ENCODE measurements at regions not wholly inside any gene's neighbourhood (a gene's known extent, or its start where the extent isn't known, plus 50 kb on each side); places are given as distances from the start of the nearest gene placed in this dataset.

GRCh38 chr17:69723316-69723715 lies 308.8 kb downstream of the MAP2K6 start:
- DNase-seq = no peak

GRCh38 chr17:69723741-69724140 lies 309.2 kb downstream of the MAP2K6 start:
- DNase-seq = no peak

GRCh38 chr17:69724238-69724637 lies 309.7 kb downstream of the MAP2K6 start:
- no peak for DNase-seq

GRCh38 chr17:69725146-69725545 lies 310.6 kb downstream of the MAP2K6 start:
- DNase-seq = no peak

DNA sequence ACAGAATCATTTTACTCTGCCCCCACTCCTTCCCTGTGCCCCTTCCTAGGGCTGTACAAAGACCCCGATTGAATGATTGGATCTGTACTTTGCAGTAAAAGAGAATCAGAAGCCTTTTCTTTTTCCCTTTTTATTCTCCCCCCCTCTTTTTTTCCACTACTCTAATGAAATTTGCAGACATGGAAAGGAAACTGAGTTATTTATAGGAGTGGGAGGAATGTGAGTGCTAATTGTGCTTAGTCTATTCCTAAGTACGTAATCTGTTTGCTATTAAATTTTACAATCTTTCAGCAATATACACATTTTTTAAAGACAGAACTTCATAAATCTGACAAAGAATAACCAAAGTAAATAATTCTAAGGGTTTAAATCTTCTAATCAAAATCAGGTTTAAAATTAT lies 314.3 kb downstream of the MAP2K6 start:
- no peak for DNase-seq

DNA sequence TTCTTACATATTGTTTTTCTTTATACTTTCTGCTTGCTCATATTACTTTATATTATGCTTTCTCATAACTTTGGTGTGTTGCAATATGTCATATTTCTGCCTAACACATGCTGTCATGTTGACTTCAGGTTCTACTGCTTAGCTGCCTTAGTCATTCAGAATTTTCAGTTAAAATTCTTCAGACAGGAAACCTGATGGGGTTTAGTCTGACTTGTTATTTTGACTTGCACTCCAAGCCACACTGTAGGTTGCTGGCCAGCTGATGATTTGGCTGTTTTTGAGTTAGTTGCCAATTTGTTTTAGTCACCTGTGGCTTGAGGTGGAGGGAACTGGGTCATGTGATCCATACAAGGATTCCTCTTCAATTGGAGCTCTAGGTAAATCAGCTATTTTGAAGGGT lies 315.4 kb downstream of the MAP2K6 start:
- DNase-seq = no peak

DNA sequence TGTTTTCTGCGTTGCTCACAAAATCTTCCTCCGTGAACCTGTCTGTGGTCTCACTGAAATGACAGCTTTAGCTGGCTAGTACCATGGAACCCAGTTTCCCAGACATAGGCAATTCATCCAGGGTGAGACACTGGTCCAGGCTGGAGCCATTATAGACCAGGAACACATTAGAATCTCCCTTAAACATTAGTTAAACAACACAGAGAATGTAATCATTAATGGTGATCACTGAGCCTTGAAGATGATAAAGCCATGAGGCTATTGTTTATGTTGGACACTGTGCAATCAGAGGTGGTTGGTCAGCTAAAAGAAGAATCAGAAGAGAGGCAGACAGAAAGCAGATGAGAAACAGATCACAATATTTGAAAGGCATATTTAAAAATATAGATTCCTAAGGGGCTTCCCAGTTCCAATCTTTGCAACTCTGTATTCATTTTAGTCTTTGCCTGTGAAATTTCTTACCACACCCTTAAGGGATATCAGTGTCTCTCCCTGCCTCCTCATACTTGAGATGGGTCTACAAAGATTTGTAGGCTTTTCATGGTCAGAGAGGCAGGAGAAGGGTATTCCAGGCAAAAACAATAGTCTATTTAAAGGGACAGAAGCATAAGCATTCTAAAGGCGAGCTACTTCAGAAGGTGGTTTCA lies 317.9 kb downstream of the MAP2K6 start:
- no peak for DNase-seq

- DNase-seq = no peak
These were observed 318.9 kb downstream of the MAP2K6 start for GRCh38 chr17:69733171-69734012.

DNA sequence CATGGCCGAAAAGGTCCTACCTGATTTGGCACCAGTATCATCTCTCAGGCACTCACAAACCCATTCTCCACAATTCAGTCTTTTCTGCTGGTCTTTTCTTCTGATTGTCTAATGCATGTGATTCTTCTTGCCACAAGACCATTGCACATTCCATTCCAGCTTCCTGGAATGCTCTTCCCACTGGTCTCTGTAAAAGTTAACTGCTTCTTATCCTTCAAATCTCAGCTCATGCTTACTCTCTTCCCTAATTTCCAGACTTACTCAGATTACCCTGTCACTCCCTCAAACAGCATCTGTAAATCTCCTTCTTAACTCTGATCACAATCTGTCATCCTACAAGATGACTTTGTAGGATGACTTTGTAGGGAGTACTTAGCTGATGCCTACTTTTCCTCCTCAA lies 320.2 kb downstream of the MAP2K6 start:
- DNase-seq = no peak

GRCh38 chr17:69735285-69735684 lies 320.8 kb downstream of the MAP2K6 start:
- DNase-seq = no peak

- DNase-seq = no peak
These were observed 328.6 kb downstream of the MAP2K6 start for GRCh38 chr17:69743091-69743490.

DNA sequence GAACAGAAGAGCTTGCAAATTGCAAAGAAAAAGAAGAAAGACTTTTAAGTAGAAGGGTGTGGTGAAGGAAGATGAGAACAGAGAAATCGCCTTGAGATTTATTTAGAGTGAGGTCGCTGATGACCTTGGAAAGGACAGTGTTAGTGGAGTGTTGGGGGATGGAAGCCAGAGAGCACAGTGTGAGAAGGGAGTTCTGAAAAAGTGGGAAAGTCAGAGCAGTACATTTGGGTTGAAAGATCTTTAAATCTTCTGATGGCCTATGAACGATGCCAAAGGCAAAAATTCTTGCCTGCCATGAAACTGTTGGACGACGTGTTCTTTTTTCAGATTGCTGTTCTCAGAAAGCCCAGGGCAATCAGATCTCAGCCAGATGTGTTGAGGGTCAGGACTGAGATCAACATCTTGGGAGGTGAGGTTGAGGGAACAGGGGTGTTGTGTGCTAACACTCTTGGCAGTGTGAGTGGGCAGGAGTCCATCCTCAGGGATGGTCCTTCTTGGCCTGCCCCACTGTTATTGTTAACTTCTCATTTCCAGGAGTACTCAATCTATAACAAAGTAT lies 330.1 kb downstream of the MAP2K6 start:
- no peak for DNase-seq

DNA sequence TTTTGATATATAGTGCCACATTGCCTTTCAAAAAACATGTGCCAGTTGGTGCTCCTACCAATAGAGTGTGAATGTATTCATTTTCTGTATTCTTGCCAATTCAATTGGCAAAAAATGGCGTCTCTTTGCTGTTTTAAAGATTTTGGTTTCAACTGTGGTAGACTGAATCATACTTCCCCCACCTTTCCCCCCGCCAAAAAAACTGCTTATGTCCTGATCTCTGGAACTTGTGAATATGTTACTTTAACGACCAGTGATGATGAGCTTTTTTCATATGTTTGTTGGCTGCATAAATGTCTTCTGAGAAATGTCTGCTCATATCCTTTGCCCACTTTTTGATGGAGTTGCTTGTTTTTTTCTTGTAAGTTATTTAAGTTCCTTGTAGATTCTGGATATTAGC lies 325.1 kb upstream of the KCNJ16 start:
- no peak for DNase-seq

DNA sequence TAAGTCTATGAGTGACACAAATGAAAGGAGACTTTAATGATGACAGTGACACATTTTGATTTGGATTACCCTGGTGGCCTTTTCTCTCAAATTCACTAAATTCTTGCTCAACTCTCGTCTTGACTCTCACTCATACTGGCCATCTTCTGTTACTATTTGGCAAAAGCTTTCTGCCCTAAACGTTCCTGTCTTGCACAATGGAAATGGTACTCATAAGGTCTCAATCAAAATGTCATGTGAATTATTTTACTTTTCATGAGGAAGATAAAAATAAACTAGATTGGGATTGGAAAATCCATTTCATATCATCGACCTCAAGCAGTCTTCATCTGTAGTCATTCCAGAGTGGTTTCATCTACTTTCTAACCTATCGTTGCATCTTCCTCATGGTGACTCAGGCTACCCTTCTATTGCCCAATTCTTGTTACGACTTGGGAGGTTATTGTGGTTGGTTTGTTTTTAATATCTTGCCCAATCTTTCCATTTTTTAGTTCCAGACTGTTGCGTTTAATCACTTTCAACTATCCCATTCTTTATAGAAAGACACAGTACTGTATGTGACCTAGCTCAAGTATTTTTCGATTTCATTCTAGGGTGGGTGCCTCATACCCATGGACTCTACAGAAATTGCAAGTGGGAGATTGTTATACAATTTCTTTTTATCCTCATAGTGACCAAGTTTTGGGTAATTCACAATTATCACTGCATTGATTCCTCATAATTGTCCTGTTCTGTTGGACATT lies 317.2 kb upstream of the KCNJ16 start:
- peak; percentile 89 for DNase-seq

DNA sequence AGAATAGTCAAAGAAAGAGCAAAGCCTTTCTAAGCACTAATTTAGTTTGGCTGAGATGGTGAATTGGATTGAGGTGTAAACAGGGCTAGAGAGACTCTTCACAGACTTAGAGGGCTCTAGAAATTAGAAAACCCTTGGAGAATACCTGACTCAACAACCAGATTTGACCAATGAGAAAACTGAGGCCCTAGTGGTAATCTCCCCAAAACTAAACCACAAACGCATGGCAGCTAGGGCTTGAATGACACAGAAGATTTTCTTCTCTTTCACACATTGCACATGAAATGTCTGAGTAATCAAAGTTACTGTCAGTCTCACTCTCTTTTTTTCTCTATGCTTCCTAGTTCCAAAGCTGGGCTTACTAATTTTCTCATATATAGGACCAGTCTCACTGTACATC lies 314.5 kb upstream of the KCNJ16 start:
- DNase-seq = peak; percentile 44

DNA sequence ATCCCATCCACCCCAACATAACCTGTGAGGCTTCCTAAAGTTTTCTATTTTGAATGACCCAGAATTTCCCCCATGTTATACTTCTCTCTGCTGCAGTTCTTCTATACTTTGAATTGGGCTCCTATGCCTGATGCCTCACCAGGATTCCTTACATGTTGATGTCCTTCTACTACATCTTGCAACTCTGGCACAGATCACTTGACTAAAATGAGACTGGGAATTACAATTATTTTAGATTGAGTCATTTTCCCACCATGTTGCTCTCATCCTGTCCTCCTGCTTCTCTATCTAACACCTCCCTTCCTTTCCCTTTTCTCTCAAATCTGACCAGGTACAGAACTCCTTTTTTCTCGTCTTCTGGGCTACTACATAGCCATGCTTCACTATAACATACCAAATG lies 314.0 kb upstream of the KCNJ16 start:
- DNase-seq = no peak

DNA sequence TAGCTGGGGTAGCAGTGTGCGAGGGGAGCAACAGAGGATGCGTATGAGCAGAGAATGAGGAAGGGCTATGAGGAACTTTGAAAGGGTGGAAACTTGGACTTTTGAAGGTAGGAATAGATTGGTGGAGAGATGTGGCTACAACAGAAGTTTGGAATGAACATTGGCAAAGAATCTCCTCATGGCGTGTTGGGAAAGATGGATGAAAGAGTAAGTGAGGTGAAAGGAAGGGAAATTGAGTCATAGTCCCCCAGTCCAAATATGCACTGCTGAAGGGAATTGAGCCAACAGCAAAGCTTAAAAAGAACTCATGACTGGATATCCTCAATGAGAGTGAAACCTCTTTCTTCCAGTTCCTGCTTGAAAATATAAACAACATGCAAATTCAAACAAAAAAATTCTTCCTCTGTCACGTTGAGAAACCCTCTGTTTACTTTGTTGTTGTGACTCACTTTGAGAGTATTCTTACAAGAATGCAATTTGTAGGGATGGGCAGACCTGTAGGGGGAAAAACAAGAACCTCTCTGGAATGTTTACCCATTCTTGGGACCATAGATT lies 313.2 kb upstream of the KCNJ16 start:
- peak; percentile 64 for DNase-seq

DNA sequence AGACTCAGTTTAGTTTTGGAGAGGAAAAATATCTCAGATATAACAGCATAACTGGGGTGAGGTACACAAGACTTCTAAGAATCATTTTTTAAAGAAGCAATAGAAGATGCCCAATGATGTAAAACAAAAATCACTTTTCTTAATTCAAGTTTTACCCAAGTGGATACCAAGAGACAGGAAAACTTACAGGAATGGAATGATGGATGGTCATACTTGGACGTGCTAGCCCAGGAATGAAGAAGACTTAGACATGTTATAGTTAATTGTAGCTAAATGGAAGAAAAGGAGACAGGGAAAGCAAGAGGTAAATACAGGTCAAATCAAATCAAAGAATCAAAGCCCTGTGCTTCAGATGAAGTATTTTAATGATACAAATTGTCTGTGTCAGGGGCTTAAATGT lies 312.7 kb upstream of the KCNJ16 start:
- no peak for DNase-seq

DNA sequence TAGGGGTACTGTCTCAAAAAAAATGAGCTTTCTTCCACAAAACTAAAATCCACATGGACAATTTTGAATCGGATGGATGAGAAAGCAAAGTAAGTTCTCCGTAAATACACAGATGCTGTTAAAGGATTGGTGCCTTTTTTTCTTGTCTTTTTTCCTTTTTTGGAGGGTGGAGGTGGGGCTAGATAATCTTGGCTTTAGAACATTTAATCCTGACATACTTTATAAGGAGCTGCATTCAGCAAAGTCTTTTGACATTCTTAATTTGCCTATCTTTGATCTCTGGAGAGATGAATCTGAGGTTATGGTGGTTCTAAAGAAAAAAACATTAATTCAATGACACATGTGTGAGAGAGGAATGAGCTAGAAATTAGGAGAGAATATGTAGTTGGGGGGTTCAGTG lies 312.3 kb upstream of the KCNJ16 start:
- no peak for DNase-seq

- DNase-seq = no peak
These were observed 311.5 kb upstream of the KCNJ16 start for GRCh38 chr17:69763503-69763902.

DNA sequence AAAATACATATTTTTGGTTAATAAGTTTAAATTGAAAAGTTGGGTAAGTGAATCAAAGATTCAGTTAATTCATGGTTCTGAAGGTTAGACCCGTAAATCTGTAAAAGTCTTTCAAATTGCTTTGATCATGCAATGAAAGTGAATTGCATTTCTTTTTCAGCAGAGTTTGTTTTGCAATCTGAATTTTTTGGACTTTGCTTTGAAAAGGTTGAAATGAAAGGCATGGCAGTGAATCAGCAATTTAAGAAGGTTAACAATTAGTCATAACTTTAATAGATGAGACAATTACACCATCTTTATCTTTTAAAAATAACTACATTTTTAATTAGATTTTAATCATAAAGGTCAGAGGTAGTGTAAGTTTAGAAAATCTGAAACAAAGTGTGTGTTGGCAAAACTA lies 310.9 kb upstream of the KCNJ16 start:
- peak; percentile 11 for DNase-seq

DNA sequence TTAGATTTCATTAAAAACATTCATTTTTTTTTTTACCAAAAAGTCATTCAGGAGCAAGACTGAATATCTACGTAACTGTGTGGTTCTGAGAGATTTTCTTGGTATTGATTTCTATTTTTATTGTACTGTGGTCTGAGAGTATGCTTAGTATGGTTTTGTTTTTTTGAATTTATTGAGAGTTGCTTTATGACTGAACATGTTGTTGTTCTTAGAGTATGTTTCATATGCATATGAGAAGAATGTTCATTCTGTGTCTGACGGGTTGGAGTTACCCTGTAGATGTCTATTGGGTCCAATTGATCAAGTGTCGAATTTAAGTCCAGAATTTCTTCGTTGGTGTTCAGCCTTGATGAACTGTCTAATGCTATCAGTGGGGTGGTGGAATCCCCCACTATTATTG lies 306.0 kb upstream of the KCNJ16 start:
- DNase-seq = no peak

DNA sequence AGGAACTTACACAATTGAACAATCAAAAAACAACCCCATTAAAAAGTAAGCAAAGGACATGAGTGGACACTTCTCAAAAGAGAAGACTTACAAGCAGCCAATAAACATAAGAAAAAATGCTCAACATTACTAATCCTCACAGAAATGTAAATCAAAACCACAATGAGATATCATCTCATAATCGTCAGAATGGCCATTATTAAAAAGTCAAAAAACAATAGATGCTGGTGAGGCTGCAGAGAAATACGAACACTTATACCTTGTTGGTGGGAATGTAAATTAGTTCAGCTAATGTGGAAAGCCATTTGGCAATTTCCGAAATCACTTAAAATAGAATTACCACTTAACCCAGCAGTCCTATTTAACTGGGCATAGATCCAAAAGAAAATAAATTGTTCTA lies 301.9 kb upstream of the KCNJ16 start:
- no peak for DNase-seq

All from suppressor macrophage treated with lipopolysaccharide for 4 hours (primary cell).